ENCODE measurements at regions not wholly inside any gene's neighbourhood (a gene's known extent, or its start where the extent isn't known, plus 50 kb on each side); places are given as distances from the start of the nearest gene placed in this dataset.

DNA sequence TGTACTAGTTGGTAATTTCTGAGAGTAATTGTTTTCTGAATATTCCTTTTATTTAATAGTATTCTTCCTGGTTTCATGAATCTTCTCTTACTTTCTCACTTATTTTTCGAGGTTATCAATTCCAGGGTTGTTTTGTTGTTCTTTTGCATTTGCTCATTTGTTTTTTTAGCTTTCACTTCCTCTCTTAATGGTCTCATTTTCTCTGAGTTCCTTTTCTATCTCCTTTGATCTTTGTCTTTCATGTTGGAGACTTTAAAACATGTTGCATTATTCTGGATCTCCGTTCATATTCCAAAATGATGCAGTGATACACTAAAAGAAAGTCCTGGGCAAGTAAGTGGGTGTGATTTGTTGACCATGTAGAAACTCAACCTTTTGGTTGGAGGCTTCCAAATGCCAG is 345.3 kb upstream of the SLC35B3 start:
- H3K4me3 ChIP-seq = no peak overlapping the region
- no peak overlapping the region for H3K27ac ChIP-seq
- DNase-seq (ENCODE audit: low spot score in 2 of 2) = no peak
- intact Hi-C loops (cut with DNase I) = no loop called here
- H3K9me3 ChIP-seq = peaks cover 0 to 2% of the 10 kb centered on the region in 2 donors
- no peak for TF ChIP-seq CTCF (IDR thresholded peaks at IDR 0.05)
- H3K4me1 ChIP-seq = no peaks in the 10 kb centered on the region
- H3K27me3 ChIP-seq = no peaks in the 10 kb centered on the region
- no peaks in the 10 kb centered on the region for H3K36me3 ChIP-seq

- peaks cover 0 to 3% of the 10 kb centered on the region in 2 donors for H3K9me3 ChIP-seq
- no peak overlapping the region for H3K4me3 ChIP-seq
- no peaks in the 10 kb centered on the region for H3K36me3 ChIP-seq
- TF ChIP-seq CTCF (IDR thresholded peaks at IDR 0.05) = no peak
- no peak overlapping the region for H3K27ac ChIP-seq
- no peaks in the 10 kb centered on the region for H3K4me1 ChIP-seq
- H3K27me3 ChIP-seq = no peaks in the 10 kb centered on the region
- intact Hi-C loops (cut with DNase I) = no loop called here
- no peak for DNase-seq (ENCODE audit: low spot score in 2 of 2)
Measured at GRCh38 chr6:8764733-8765132, 329.4 kb upstream of the SLC35B3 start.

DNA sequence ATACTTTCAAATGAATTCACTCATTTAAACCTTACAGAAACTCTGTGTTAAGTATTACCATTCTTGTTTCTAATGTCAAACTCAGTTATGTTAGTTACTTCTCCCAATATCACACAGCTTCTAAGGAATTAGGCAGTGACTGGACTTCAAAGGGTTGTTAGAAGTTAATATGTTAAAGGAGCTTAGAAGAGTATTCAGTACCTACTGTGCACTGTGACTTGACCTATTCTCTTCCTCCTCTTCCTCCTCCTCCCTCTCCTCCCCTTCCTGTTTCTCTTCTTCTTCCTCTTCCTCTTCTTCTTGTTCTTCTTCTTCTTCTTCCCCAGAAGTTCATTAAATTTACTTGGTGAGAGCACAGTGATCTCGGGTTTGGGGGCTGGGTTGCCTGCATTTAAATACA is 325.6 kb upstream of the SLC35B3 start:
- no peak for TF ChIP-seq CTCF (IDR thresholded peaks at IDR 0.05)
- Histone ChIP-seq H3K27me3 (no peaks in the 10 kb centered on the region), H3K36me3 (no peaks in the 10 kb centered on the region)

GRCh38 chr6:8758412-8758811 is 323.1 kb upstream of the SLC35B3 start:
- Histone ChIP-seq H3K27ac (no peak overlapping the region), H3K9me3 (no peaks in the 10 kb centered on the region), H3K27me3 (no peaks in the 10 kb centered on the region), H3K4me3 (no peak overlapping the region), H3K4me1 (no peaks in the 10 kb centered on the region), H3K36me3 (no peaks in the 10 kb centered on the region)
- intact Hi-C loops (cut with DNase I) = no loop called here
- DNase-seq (ENCODE audit: low spot score in 2 of 2) = no peak
- TF ChIP-seq CTCF (IDR thresholded peaks at IDR 0.05) = no peak

More for the DNA sequence above, 325.6 kb upstream of the SLC35B3 start:
- Histone ChIP-seq H3K9me3 (no peaks in the 10 kb centered on the region), H3K4me3 (no peak overlapping the region), H3K4me1 (no peaks in the 10 kb centered on the region), H3K27ac (no peak overlapping the region)
- intact Hi-C loops (cut with DNase I) = no loop called here
- DNase-seq (ENCODE audit: low spot score in 2 of 2) = no peak

DNA sequence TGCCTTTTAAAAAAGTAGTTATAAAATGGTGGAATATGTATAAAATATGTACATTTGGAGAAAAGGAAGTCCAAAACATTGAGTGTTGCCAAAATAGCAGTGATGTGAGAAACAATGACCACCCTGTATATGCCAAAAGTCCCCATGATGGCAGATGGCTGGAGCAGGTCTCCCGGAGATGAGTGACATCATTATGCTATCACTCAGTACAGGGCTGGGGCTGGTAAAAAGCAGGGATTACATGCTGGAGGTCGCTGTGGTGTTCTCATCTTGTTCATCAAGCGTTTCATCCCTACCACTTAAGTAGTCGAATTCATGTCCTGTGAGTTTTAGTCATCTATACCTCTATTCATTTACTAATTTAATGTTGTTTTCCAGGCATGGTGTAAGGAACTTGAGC is 315.3 kb upstream of the SLC35B3 start:
- TF ChIP-seq CTCF (IDR thresholded peaks at IDR 0.05) = no peak
- no peak for DNase-seq (ENCODE audit: low spot score in 2 of 2)
- Histone ChIP-seq H3K27ac (no peak overlapping the region), H3K4me3 (no peak overlapping the region), H3K9me3 (no peaks in the 10 kb centered on the region), H3K4me1 (no peaks in the 10 kb centered on the region), H3K27me3 (no peaks in the 10 kb centered on the region), H3K36me3 (no peaks in the 10 kb centered on the region)
- intact Hi-C loops (cut with DNase I) = no loop called here

DNA sequence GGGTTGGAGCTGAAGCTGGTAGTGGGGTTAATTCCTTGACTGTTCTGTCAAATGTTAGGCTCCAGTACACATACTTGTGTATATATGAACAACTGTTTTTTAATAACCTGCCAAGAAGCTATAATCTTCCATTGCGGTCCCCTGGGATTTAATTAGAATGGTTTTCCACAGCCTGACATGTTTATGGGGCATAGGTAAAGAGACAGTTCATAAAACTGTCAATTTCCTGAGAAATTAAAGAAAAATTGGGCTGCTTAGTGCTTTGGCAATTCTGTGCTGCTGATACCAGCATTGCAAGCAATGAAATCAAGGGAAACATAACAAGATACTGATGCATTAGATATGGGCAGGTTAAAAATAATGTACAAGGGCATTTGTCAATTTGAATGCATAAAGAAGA is 314.1 kb upstream of the SLC35B3 start:
- no peaks in the 10 kb centered on the region for H3K36me3 ChIP-seq
- no peak overlapping the region for H3K27ac ChIP-seq
- no peaks in the 10 kb centered on the region for H3K27me3 ChIP-seq
- intact Hi-C loops (cut with DNase I) = no loop called here
- no peak overlapping the region for H3K4me3 ChIP-seq
- H3K4me1 ChIP-seq = no peaks in the 10 kb centered on the region
- no peaks in the 10 kb centered on the region for H3K9me3 ChIP-seq
- DNase-seq (ENCODE audit: low spot score in 2 of 2) = no peak
- TF ChIP-seq CTCF (IDR thresholded peaks at IDR 0.05) = no peak

Data from ascending aorta (tissue), 2 donors.